ENCODE measurements at regions not wholly inside any gene's neighbourhood (a gene's known extent, or its start where the extent isn't known, plus 50 kb on each side); places are given as distances from the start of the nearest gene placed in this dataset.

- TF ChIP-seq CTCF (IDR thresholded peaks at IDR 0.05) (no peak), POLR2A (IDR thresholded peaks at IDR 0.05) (no peak)
These were observed 81.0 kb upstream of the DAB2 start for GRCh38 chr5:39505791-39506190.

Data from heart left ventricle (tissue), 13 donors.